SK-N-SH (cell line): ENCODE measurements at regions not wholly inside any gene's neighbourhood (a gene's known extent, or its start where the extent isn't known, plus 50 kb on each side); places are given as distances from the start of the nearest gene placed in this dataset.

Experiments
- ELF1 ChIP-seq: IDR thresholded peaks from 2 replicates; pipeline ENCODE4 v1.4.0; 2012
- EZH2phosphoT487 ChIP-seq: fragments of 200-600 bp; sonication (generic); IDR thresholded peaks from 2 replicates; pipeline ENCODE4 v1.6.1; 2017; ENCODE audit warnings: low read depth, mixed run types, mild to moderate bottlenecking, antibody characterized with exemption, moderate library complexity, borderline replicate concordance
- MXI1 ChIP-seq: IDR thresholded peaks from 2 replicates; pipeline ENCODE4 v1.6.1; 2012; ENCODE audit warnings: mild to moderate bottlenecking, low read depth, low read length, improper control_type of control experiment
- POLR2AphosphoS5 ChIP-seq: IDR thresholded peaks from 2 replicates; pipeline ENCODE4 v1.6.1; 2012; ENCODE audit warnings: low read depth, low read length
- SIN3A ChIP-seq: IDR thresholded peaks from 2 replicates; pipeline ENCODE4 v1.6.1; 2012; ENCODE audit warnings: low read depth, mild to moderate bottlenecking, low read length, moderate library complexity, borderline replicate concordance
- TF ChIP-seq, protein P1 (sequence below): fragments of 200-600 bp; sonication (generic); IDR thresholded peaks from 2 replicates; pipeline ENCODE4 v1.6.1; 2017; ENCODE audit warnings: antibody characterized with exemption, mild to moderate bottlenecking, moderate library complexity
- TF ChIP-seq, protein P2 (sequence below): IDR thresholded peaks from 2 replicates; pipeline ENCODE4 v1.6.1; 2012; ENCODE audit warnings: mild to moderate bottlenecking, low read depth, low read length, moderate library complexity

DNA sequence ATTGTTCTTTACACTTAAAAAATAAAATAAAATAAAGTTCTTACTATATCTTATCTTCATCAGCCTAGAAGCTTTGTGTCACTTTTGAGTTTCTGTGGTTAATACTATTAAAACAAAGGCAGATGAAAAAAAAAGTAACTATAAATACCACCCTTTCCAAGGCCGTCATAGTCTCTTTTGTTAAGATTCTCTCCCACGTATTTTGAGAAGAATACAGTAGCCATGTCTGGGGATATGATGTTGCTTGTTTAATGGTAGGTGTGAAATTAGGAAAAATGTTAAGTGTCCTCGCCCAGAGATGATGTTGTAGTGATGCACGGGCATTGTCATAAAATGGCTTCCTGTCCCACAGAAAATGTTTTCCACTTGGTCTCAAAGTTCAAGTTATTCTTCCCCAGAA, 223.9 kb downstream of the NEBL start:
- TF ChIP-seq POLR2AphosphoS5 (no peak), EZH2phosphoT487 (no peak), ELF1 (no peak), MXI1 (no peak), SIN3A (no peak)
- TF ChIP-seq, protein P1, sequence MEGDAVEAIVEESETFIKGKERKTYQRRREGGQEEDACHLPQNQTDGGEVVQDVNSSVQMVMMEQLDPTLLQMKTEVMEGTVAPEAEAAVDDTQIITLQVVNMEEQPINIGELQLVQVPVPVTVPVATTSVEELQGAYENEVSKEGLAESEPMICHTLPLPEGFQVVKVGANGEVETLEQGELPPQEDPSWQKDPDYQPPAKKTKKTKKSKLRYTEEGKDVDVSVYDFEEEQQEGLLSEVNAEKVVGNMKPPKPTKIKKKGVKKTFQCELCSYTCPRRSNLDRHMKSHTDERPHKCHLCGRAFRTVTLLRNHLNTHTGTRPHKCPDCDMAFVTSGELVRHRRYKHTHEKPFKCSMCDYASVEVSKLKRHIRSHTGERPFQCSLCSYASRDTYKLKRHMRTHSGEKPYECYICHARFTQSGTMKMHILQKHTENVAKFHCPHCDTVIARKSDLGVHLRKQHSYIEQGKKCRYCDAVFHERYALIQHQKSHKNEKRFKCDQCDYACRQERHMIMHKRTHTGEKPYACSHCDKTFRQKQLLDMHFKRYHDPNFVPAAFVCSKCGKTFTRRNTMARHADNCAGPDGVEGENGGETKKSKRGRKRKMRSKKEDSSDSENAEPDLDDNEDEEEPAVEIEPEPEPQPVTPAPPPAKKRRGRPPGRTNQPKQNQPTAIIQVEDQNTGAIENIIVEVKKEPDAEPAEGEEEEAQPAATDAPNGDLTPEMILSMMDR: no peak
- TF ChIP-seq, protein P2, sequence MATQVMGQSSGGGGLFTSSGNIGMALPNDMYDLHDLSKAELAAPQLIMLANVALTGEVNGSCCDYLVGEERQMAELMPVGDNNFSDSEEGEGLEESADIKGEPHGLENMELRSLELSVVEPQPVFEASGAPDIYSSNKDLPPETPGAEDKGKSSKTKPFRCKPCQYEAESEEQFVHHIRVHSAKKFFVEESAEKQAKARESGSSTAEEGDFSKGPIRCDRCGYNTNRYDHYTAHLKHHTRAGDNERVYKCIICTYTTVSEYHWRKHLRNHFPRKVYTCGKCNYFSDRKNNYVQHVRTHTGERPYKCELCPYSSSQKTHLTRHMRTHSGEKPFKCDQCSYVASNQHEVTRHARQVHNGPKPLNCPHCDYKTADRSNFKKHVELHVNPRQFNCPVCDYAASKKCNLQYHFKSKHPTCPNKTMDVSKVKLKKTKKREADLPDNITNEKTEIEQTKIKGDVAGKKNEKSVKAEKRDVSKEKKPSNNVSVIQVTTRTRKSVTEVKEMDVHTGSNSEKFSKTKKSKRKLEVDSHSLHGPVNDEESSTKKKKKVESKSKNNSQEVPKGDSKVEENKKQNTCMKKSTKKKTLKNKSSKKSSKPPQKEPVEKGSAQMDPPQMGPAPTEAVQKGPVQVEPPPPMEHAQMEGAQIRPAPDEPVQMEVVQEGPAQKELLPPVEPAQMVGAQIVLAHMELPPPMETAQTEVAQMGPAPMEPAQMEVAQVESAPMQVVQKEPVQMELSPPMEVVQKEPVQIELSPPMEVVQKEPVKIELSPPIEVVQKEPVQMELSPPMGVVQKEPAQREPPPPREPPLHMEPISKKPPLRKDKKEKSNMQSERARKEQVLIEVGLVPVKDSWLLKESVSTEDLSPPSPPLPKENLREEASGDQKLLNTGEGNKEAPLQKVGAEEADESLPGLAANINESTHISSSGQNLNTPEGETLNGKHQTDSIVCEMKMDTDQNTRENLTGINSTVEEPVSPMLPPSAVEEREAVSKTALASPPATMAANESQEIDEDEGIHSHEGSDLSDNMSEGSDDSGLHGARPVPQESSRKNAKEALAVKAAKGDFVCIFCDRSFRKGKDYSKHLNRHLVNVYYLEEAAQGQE: no peak
